HG02943 (cell line): ENCODE measurements at regions not wholly inside any gene's neighbourhood (a gene's known extent, or its start where the extent isn't known, plus 50 kb on each side); places are given as distances from the start of the nearest gene placed in this dataset.
"Not testable (repeated sequence)": the region's sequence is repeated elsewhere in the genome, so short reads cannot be mapped to it uniquely, and the experiment has no call there.

ENCODE experiments used
- ATAC-seq: cut with Tn5 transposase; IDR thresholded peaks from one replicate; pipeline ENCODE4 v1.9.1; 2021; ENCODE audit warnings: mild to moderate bottlenecking, low read depth, moderate library complexity; ENCODE audit not compliant: unreplicated experiment

DNA sequence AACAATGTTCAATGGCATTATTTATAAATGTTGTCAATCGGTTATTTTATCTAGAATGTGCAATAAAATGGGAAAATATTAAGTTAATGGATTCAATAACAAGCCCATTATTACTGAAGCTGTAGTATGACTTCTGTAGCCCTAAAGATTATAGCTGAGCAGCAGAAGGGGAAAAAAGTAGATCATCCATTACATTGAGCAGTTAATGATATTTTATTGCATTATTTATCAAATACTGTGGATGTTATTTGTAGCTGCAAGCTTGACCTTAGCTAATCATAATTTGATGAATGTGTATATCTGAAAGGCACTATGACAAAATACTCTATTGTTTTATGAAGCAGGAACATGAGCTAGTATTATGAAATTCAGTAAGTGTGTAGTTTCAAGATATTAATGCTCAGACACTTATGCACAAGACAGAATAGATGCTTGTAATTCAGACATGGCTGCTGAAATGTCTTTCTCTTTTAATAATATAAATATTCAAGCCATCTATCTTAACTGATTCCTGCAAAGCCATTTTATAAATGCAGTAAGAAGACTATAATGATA lies 131.5 kb upstream of the MGAT4C start:
- ATAC-seq: no peak

DNA sequence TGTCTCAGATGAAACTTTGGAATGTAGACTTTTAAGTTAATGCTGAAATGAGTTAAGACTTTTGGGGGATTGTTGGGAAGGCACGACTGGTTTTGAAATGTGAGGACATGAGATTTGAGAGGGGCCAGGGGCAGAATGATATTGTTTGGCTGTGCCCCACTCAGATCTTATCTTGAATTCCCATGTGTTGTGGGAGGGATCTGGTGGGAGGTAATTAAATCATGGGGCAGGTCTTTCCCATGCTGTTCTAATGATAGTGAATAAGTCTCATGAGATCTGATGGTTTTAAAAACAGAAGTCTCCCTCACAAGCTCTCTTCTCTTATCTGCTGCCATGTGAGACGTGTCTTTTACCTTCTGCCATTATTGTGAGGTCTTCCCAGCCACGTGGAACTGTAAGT lies 127.6 kb upstream of the MGAT4C start:
- ATAC-seq: not testable (repeated sequence)

GRCh38 chr12:86379337-86379736 lies 123.1 kb upstream of the MGAT4C start:
- no peak for ATAC-seq

- ATAC-seq: no peak
Observed at GRCh38 chr12:86376052-86376451, 119.9 kb upstream of the MGAT4C start.

DNA sequence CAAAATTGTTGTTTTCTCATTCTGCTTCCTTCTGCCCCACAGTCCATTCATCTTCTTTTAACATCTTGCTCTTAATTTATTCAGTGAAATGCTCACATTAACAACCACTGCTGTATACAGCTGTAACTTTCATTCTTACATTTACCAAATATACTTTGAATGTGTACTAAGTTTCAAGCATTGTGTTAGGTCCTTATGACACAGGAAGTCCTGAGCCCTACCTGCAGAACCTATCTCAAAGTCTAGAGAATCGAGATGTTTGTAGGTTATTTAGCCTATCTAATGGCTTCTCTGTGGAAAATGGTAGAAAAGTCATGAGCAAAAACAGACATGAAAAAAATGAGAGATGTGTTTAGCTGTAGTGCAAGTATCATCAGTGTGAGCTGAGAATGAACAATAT lies 117.6 kb upstream of the MGAT4C start:
- ATAC-seq: no peak

- no peak for ATAC-seq
Observed at GRCh38 chr12:86367137-86367536, 110.9 kb upstream of the MGAT4C start.

DNA sequence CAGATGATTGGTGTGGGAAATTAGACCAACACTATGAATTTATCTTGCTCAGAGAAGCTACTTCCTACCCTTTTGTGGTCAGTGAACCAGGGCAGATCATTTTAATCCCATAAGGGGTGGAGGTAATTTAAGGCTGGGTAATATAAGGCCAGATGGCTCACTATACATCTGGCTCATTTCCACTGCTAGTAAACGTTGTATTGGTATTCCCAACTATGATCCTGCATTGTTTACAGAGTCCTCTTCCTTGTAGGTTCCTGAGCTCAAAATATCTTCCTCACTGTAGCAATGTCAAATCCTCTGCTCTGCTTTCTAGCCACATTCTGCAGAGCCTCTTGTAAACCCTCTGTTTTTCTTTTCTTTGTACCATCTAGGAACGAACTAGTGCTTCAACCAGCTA lies 93.0 kb upstream of the MGAT4C start:
- no peak for ATAC-seq

- no peak for ATAC-seq
Observed at GRCh38 chr12:86333955-86334522, 77.8 kb upstream of the MGAT4C start.

- no peak for ATAC-seq
Observed at GRCh38 chr12:86331457-86331856, 75.3 kb upstream of the MGAT4C start.

DNA sequence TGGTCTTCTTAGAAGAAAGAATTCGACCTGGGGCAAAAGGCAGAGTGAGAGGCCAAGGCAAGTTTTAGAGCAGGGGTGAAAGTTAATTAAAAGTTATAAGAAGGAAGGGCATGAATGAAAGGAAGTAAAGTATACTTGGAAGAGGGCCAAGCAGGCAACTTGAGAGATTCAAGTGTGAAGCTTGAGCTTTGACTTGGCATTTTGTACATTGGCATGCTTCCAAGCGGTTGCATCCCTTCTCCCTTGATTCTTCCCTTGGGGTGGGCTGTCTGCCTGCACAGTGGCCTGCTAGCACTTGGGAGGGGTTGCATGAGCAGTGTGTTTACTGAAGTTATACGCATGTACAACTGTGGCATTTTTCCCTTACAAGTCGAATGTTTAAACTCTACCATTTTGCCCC lies 74.8 kb upstream of the MGAT4C start:
- ATAC-seq: no peak

GRCh38 chr12:86312232-86312631 lies 56.0 kb upstream of the MGAT4C start:
- no peak for ATAC-seq
